Mucosa of descending colon (tissue), 3 donors: ENCODE measurements at regions not wholly inside any gene's neighbourhood (a gene's known extent, or its start where the extent isn't known, plus 50 kb on each side); places are given as distances from the start of the nearest gene placed in this dataset.

Source experiments
- ATAC-seq: fragments of 200-7000 bp; cut with Tn5 transposase; one replicate; pipeline ENCODE4 v1.9.1; 2020; ENCODE audit warnings: mild to moderate bottlenecking, moderate library complexity
- DNase-seq, 3 donors: peaks; one replicate each; pipeline ENCODE4 v3.0.0-alpha.2; 2020
- H3K36me3 ChIP-seq: fragments of 200-600 bp; one replicate; pipeline ENCODE4 v1.8.0; 2021; ENCODE audit warnings: low read depth, mild to moderate bottlenecking
- H3K4me1 ChIP-seq: fragments of 200-600 bp; one replicate; pipeline ENCODE4 v1.8.0; 2021; ENCODE audit warnings: low read depth, mild to moderate bottlenecking
- H3K4me3 ChIP-seq: fragments of 200-600 bp; one replicate; pipeline ENCODE4 v1.8.0; 2021; ENCODE audit warnings: mild to moderate bottlenecking
- H3K9me3 ChIP-seq: fragments of 200-600 bp; one replicate; pipeline ENCODE4 v1.8.0; 2021; ENCODE audit warnings: mild to moderate bottlenecking
- intact Hi-C, 2 donors: fragments of 100-400 bp; cut with DNase I in 1 of 2; cut with micrococcal nuclease in 1 of 2; formaldehyde crosslinking; loops; one replicate each; pipeline versions ENCODE4 v1.11.0 to v1.11.1; 2022; cut with DNase I, micrococcal nuclease
- TF ChIP-seq, protein P1 (sequence below): fragments of 200-600 bp; IDR thresholded peaks from one replicate; pipeline ENCODE4 v1.8.0; 2022; ENCODE audit warnings: antibody characterized with exemption, mild to moderate bottlenecking
- donor health status: DM: no; HTN: no; CAD: no; lungs with moderate emphysema.
- donor health status: DM: no; HTN: no; CAD: no.
- donor health status: DM: no; HTN: yes; CAD: no.

DNA sequence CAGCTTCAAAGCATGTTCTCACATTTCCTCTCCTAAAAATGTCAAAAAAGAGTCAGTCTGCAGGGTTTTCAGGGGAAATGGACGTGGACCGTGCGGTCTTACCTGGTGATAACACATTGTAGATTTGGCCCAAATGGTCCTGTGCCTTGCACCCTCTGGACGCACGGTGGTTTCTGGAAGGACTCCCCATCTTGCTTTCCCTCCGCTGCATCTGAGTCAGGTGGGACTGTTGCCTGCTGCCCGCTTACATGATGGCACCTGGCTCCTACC lies 1290.1 kb downstream of the TBC1D22A start:
- ATAC-seq: no peak
- intact Hi-C loops: no loop called here
- H3K9me3 ChIP-seq: no peaks in the 10 kb centered on the region
- no peak for DNase-seq
- no peaks in the 10 kb centered on the region for H3K4me1 ChIP-seq
- TF ChIP-seq, protein P1, sequence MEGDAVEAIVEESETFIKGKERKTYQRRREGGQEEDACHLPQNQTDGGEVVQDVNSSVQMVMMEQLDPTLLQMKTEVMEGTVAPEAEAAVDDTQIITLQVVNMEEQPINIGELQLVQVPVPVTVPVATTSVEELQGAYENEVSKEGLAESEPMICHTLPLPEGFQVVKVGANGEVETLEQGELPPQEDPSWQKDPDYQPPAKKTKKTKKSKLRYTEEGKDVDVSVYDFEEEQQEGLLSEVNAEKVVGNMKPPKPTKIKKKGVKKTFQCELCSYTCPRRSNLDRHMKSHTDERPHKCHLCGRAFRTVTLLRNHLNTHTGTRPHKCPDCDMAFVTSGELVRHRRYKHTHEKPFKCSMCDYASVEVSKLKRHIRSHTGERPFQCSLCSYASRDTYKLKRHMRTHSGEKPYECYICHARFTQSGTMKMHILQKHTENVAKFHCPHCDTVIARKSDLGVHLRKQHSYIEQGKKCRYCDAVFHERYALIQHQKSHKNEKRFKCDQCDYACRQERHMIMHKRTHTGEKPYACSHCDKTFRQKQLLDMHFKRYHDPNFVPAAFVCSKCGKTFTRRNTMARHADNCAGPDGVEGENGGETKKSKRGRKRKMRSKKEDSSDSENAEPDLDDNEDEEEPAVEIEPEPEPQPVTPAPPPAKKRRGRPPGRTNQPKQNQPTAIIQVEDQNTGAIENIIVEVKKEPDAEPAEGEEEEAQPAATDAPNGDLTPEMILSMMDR: no peak
- H3K4me3 ChIP-seq: no peak overlapping the region
- no peaks in the 10 kb centered on the region for H3K36me3 ChIP-seq

DNA sequence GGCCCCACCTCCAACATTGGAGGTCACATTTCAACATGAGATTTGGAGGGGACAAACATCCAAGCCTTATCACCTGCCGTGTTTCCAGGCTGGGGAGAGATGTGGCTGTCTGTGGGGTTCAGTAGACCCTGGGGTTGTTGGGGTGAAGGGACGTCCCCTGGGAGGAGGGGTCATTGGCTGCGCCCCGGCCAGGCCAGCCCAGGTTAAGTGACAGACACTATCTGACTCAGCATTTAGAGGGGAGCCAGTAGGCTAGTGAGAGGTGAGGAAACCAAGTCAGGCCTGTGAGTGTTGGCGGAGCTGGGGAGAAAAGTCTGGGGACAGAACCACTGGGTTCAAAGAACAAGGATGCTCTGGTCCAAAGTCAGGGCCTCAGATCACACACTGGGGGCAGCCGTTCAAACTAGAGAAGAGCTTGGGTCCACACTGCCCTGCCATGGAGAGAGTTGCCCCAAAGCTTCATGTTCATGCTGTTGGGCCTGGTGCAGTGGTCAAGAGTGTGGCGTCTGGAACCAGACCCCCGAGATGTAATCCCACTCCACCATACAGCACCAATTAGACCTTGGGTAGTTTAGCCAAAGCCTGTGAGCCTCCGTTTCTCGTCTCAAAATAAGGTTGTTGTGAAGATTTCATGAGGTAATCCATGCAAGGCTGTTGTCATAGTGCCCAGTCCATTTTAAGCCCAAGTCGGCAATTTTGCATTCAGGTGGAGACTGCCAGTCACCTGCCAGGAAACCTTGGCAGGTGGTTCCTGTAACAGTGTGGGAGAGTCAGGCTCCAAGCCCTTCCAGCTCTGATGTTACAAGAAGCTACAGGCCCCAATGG lies 1289.6 kb downstream of the TBC1D22A start:
- no peaks in the 10 kb centered on the region for H3K4me1 ChIP-seq
- TF ChIP-seq, protein P1: no peak
- no peak overlapping the region for H3K4me3 ChIP-seq
- no peaks in the 10 kb centered on the region for H3K9me3 ChIP-seq
- ATAC-seq (no peak), DNase-seq (no peak)
- intact Hi-C loops: no loop called here
- H3K36me3 ChIP-seq: no peaks in the 10 kb centered on the region

GRCh38 chr22:48050836-48051235 lies 1288.4 kb downstream of the TBC1D22A start:
- TF ChIP-seq, protein P1: no peak
- intact Hi-C loops: no loop called here
- Histone ChIP-seq H3K36me3 (no peaks in the 10 kb centered on the region), H3K4me1 (no peaks in the 10 kb centered on the region), H3K4me3 (no peak overlapping the region), H3K9me3 (no peaks in the 10 kb centered on the region)
- DNase-seq (no peak), ATAC-seq (no peak)

GRCh38 chr22:48049116-48049515 lies 1286.7 kb downstream of the TBC1D22A start:
- H3K9me3 ChIP-seq: no peaks in the 10 kb centered on the region
- H3K4me1 ChIP-seq: no peaks in the 10 kb centered on the region
- no peak overlapping the region for H3K4me3 ChIP-seq
- H3K36me3 ChIP-seq: no peaks in the 10 kb centered on the region
- DNase-seq: no peak
- intact Hi-C loops: no loop called here
- no peak for ATAC-seq
- TF ChIP-seq, protein P1: no peak

DNA sequence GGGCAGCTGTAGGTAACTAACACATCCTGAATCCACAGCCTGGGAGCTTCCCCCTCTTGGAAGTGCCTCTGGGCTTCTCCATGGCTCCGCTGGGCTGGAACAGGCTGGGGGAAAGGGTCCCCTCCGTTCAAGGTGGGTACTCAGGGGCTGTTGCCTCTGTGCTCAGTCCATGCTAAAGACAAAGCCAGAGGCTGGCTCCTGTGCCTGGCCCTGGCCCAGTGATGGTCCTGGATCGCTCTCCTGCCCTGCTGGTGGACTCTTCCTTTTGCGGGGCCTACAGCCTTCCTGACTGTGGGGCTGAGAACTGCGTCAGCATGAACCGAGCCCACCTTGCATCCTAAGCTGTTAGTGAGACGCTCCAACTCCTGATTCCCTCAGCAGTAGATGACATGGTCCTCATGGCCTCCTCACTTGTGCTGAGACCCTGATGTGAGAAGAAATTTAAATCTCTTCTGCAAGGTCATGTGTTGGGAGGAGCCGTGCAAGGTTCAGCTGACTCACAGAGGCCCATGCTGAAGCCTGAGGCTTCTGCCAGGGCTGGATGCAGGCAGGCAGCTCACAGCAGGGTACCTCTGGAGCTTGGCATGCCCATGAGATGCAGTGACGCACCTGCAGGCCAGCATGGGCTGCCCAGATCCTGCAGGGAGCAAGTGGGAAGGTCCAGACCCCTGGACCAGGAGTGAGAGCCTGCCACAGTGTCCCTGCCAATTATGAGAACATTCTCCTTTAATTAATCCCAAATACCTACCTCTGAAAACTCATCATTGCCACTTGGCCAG lies 1285.5 kb downstream of the TBC1D22A start:
- DNase-seq: no peak
- H3K36me3 ChIP-seq: no peaks in the 10 kb centered on the region
- H3K4me1 ChIP-seq: no peaks in the 10 kb centered on the region
- intact Hi-C loops: no loop called here
- H3K9me3 ChIP-seq: no peaks in the 10 kb centered on the region
- TF ChIP-seq, protein P1: no peak
- ATAC-seq: no peak
- no peak overlapping the region for H3K4me3 ChIP-seq
